Mucosa of rectum (tissue), 2 donors: ENCODE measurements at regions not wholly inside any gene's neighbourhood (a gene's known extent, or its start where the extent isn't known, plus 50 kb on each side); places are given as distances from the start of the nearest gene placed in this dataset.
"Not testable (repeated sequence)": the region's sequence is repeated elsewhere in the genome, so short reads cannot be mapped to it uniquely, and the experiment has no call there.

Experiments
- H3K27ac ChIP-seq, 2 donors: one replicate each; pipeline ENCODE4 v1.7.0; 2013; ENCODE audit warnings: inconsistent platforms in 2 of 2, low read depth in 2 of 2, low read length in 2 of 2
- H3K27me3 ChIP-seq, 2 donors: one replicate each; pipeline ENCODE4 v1.7.0; 2013; ENCODE audit warnings: low read length in 2 of 2; ENCODE audit not compliant: control insufficient read depth in 2 of 2, insufficient read depth in 2 of 2
- H3K36me3 ChIP-seq, 2 donors: one replicate each; pipeline ENCODE4 v1.7.0; 2013; ENCODE audit warnings: low read length in 2 of 2; ENCODE audit not compliant: control insufficient read depth in 2 of 2, insufficient read depth in 2 of 2
- H3K4me1 ChIP-seq, 2 donors: one replicate each; pipeline ENCODE4 v1.7.0; 2013; ENCODE audit warnings: low read length in 2 of 2, mild to moderate bottlenecking in 1 of 2; ENCODE audit not compliant: control insufficient read depth in 2 of 2, insufficient read depth in 2 of 2
- H3K4me3 ChIP-seq, 2 donors: one replicate each; pipeline ENCODE4 v1.7.0; 2013; ENCODE audit warnings: low read length in 2 of 2
- H3K9ac ChIP-seq, 2 donors: one replicate each; pipeline ENCODE4 v1.7.0; 2013; ENCODE audit warnings: low read length in 2 of 2, low read depth in 1 of 2, mild to moderate bottlenecking in 1 of 2
- H3K9me3 ChIP-seq, 2 donors: one replicate each; pipeline ENCODE4 v1.7.0; 2013; ENCODE audit warnings: low read length in 2 of 2; ENCODE audit not compliant: control insufficient read depth in 2 of 2
- donor health status: healthy.
- donor health status: Normal muscosa, but diverticular disease.

GRCh38 chr1:229924639-229925038 lies 142.4 kb upstream of the GALNT2 start:
- H3K27me3 ChIP-seq, result no peaks in the 10 kb centered on the region
- no peaks in the 10 kb centered on the region for H3K9me3 ChIP-seq
- no peak overlapping the region for H3K9ac ChIP-seq

GRCh38 chr1:229928767-229929166 lies 138.3 kb upstream of the GALNT2 start:
- no peak overlapping the region for H3K9ac ChIP-seq
- no peaks in the 10 kb centered on the region for H3K9me3 ChIP-seq
- H3K36me3 ChIP-seq, result no peaks in the 10 kb centered on the region
- H3K4me1 ChIP-seq, result no peaks in the 10 kb centered on the region
- H3K27me3 ChIP-seq, result no peaks in the 10 kb centered on the region
- no peak overlapping the region for H3K27ac ChIP-seq
- no peak overlapping the region for H3K4me3 ChIP-seq

More at GRCh38 chr1:229924639-229925038, 142.4 kb upstream of the GALNT2 start:
- no peak overlapping the region for H3K27ac ChIP-seq
- no peak overlapping the region for H3K4me3 ChIP-seq
- no peaks in the 10 kb centered on the region for H3K4me1 ChIP-seq
- H3K36me3 ChIP-seq, result no peaks in the 10 kb centered on the region

GRCh38 chr1:229931751-229932150 lies 135.3 kb upstream of the GALNT2 start:
- H3K27ac ChIP-seq, result not testable (repeated sequence)

GRCh38 chr1:229935157-229935556 lies 131.9 kb upstream of the GALNT2 start:
- not testable (repeated sequence) for H3K4me3 ChIP-seq, H3K9ac ChIP-seq, H3K36me3 ChIP-seq, H3K9me3 ChIP-seq, H3K27ac ChIP-seq, H3K27me3 ChIP-seq, H3K4me1 ChIP-seq

More at GRCh38 chr1:229931751-229932150, 135.3 kb upstream of the GALNT2 start:
- not testable (repeated sequence) for H3K4me1 ChIP-seq, H3K27me3 ChIP-seq, H3K9ac ChIP-seq, H3K9me3 ChIP-seq, H3K4me3 ChIP-seq, H3K36me3 ChIP-seq

DNA sequence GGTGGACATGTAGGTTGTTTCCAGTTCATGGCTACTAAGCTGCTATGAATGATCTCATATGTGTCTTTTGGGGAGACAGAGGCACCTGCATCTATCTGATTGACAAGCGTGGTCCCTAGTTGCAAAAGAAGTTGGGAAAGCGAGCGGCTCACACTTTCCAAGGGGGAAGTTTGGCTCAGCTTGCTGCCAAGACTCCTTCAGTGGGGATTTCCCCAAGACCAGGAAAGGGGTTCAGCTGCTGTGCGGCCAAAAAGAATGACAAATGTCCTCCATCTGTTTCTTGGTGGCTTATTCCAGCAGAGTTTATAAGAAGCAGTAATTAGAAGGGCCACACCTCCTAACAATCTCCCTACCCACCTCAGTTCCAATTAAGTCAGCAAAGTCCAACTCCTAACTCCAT lies 128.5 kb upstream of the GALNT2 start:
- Histone ChIP-seq H3K9ac (no peak overlapping the region), H3K27ac (no peak overlapping the region), H3K36me3 (no peaks in the 10 kb centered on the region), H3K27me3 (peaks cover 0 to 2% of the 10 kb centered on the region in 2 donors), H3K9me3 (no peaks in the 10 kb centered on the region), H3K4me1 (no peaks in the 10 kb centered on the region), H3K4me3 (no peak overlapping the region)

DNA sequence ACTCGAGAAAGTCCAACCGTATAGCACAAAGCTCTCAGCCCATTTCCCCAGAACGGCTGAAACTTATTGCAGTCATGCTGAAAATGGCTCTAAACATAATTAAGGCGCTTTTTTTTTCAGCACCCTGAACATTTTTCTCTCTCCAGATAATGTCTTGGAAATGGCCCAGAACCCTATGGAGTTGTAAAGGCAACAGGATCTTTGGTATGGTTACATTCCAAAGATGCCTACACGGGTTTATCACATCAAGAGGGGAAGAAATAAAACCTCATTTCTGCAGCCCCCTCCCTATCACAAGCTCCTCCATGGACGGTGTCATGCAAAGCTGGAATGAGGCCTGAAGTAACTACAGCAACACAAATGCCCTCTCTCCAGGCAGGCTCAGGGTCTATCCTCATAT lies 126.4 kb upstream of the GALNT2 start:
- Histone ChIP-seq H3K9ac (no peak overlapping the region), H3K27me3 (peaks cover 0 to 2% of the 10 kb centered on the region in 2 donors), H3K4me1 (no peaks in the 10 kb centered on the region), H3K27ac (no peak overlapping the region), H3K4me3 (no peak overlapping the region), H3K9me3 (no peaks in the 10 kb centered on the region), H3K36me3 (no peaks in the 10 kb centered on the region)

- no peak overlapping the region for H3K27ac ChIP-seq
- peaks cover 0 to 2% of the 10 kb centered on the region in 2 donors for H3K27me3 ChIP-seq
- no peak overlapping the region for H3K4me3 ChIP-seq
- no peaks in the 10 kb centered on the region for H3K36me3 ChIP-seq
- H3K9me3 ChIP-seq, result no peaks in the 10 kb centered on the region
- no peaks in the 10 kb centered on the region for H3K4me1 ChIP-seq
- H3K9ac ChIP-seq, result no peak overlapping the region
These were observed 125.9 kb upstream of the GALNT2 start for GRCh38 chr1:229941160-229941559.

DNA sequence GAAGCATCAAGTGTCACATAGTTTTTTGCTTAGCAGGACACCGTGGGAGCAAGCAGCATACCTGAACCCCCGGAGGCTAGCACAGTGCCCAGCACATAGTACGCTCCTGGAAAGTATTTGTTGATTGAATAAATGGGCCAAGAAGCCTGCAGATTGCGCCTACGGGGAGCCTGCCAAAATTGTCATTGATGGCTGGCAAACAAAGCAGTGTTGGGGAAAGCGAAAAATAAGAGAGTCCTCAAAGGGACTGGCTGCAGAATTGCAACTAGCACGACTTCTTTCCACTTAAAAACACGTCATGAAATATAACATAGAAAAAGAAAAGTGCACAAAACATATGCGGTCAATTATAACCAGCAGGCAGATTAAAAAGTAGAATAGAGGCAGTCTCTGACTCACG lies 125.2 kb upstream of the GALNT2 start:
- H3K27ac ChIP-seq, result no peak overlapping the region
- H3K4me3 ChIP-seq, result no peak overlapping the region
- H3K36me3 ChIP-seq, result no peaks in the 10 kb centered on the region
- no peak overlapping the region for H3K9ac ChIP-seq
- H3K4me1 ChIP-seq, result no peaks in the 10 kb centered on the region
- peaks cover 0 to 2% of the 10 kb centered on the region in 2 donors for H3K27me3 ChIP-seq
- no peaks in the 10 kb centered on the region for H3K9me3 ChIP-seq

- Histone ChIP-seq H3K4me1 (no peaks in the 10 kb centered on the region), H3K4me3 (no peak overlapping the region), H3K9ac (no peak overlapping the region), H3K27ac (no peak overlapping the region), H3K36me3 (no peaks in the 10 kb centered on the region), H3K27me3 (peaks cover 0 to 2% of the 10 kb centered on the region in 2 donors), H3K9me3 (no peaks in the 10 kb centered on the region)
These were observed 124.5 kb upstream of the GALNT2 start for GRCh38 chr1:229942501-229942900.

DNA sequence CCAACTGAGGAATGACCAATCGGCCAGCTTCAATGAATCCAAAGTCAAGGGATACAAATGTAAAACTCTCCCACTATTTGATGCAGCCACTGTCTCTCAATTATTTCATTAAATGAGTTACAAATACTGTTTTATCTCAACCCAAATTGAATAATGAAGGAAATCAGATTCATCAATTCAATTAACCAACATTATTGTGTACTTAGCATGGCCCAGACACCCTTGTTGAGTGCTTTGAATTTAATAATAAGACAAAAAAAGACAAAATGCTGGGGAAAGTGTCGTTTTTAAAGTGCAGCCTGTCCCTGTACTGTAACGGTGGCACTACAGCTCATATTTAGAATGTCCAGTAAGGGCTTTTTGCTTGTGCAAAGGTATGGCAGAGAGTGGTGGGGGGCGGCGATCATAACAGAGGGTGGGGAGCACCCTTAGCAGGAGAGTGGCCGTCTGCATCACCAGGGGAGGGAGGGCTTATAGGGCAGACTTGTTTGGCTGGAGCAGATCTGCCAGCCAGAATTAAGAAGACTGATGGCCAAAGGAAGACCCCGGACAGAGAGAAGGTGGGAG lies 123.8 kb upstream of the GALNT2 start:
- no peak overlapping the region for H3K27ac ChIP-seq
- no peak overlapping the region for H3K4me3 ChIP-seq
- H3K9me3 ChIP-seq, result no peaks in the 10 kb centered on the region
- H3K27me3 ChIP-seq, result peaks cover 0 to 2% of the 10 kb centered on the region in 2 donors
- H3K4me1 ChIP-seq, result no peaks in the 10 kb centered on the region
- H3K36me3 ChIP-seq, result no peaks in the 10 kb centered on the region
- no peak overlapping the region for H3K9ac ChIP-seq
